AG04449 (cell line): ENCODE measurements at regions not wholly inside any gene's neighbourhood (a gene's known extent, or its start where the extent isn't known, plus 50 kb on each side); places are given as distances from the start of the nearest gene placed in this dataset.
"Not testable (repeated sequence)": the region's sequence is repeated elsewhere in the genome, so short reads cannot be mapped to it uniquely, and the experiment has no call there.

ENCODE experiments used
- CTCF ChIA-PET: fragments of 350-600 bp; formaldehyde crosslinking; extraction: SDS; loops from one replicate; lab custom pipeline; 2021; ENCODE audit warnings: antibody characterized with exemption; lab: Yijun Ruan, JAX
- POLR2A ChIA-PET: fragments of 400-600, 350-600 bp; formaldehyde crosslinking; extraction: SDS; loops from one replicate; lab custom pipeline; 2020; ENCODE audit warnings: antibody characterized with exemption, inconsistent platforms; lab: Yijun Ruan, JAX
- DNase-seq: peaks from one replicate; pipeline ENCODE4 v3.0.0-alpha.2; 2010; ENCODE audit warnings: low read depth, low spot score
- H3K4me3 ChIP-seq: 2 replicates; pipeline ENCODE4 v1.5.1; 2011; ENCODE audit warnings: low read depth, mild to moderate bottlenecking, control low read depth, low read length
- CTCF ChIP-seq: IDR thresholded peaks from one replicate; pipeline ENCODE4 v1.5.1; 2011; ENCODE audit warnings: mild to moderate bottlenecking, moderate library complexity, low read length, control low read depth, inconsistent platforms; ENCODE audit not compliant: insufficient read depth; ENCODE audit errors: missing control alignments

DNA sequence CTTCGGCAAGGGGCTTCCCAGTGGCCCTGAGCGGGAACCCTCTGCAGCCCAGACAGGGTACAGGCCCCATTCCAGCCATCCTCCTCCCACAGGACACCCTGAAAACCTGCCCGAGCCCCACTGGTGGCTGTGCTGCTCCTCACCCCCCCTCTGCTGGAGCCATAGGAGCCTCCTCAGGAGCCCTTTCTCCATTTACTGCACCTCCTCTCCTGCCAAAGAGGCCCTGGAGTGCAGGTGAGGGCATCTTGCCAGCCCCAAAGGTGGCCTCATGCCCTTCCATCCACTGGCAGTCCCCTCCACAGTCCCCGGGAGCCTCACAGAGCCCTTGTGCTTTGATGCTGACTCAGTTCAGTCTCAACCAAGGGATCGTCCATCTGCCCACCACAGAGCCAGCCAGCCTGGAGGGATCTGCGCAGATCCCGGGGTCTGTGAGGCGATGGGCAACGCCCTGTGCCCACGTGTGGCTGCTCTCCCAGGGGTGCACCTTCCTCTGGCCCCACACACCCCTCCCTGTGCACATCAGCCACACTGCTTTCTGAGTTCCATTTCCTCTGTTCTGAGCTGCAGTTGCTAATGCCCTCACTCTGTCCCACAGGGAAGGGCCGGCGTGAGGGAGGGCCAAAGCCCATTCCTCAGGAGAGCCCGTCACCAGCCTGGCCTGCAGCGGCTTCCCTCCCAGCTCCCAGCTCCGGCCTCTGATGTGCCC lies 228.5 kb downstream of the DLL1 start:
- no peak for TF ChIP-seq CTCF
- DNase-seq: no peak
- CTCF ChIA-PET: no interaction called here

GRCh38 chr6:170058878-170059485 lies 231.9 kb downstream of the DLL1 start:
- POLR2A ChIA-PET: no interaction called here
- TF ChIP-seq CTCF: no peak
- H3K4me3 ChIP-seq: no peak overlapping the region
- CTCF ChIA-PET: no interaction called here
- DNase-seq: no peak

More for the DNA sequence above, 228.5 kb downstream of the DLL1 start:
- H3K4me3 ChIP-seq: no peak overlapping the region
- POLR2A ChIA-PET: no interaction called here

- no peak for TF ChIP-seq CTCF
- no peak overlapping the region for H3K4me3 ChIP-seq
- CTCF ChIA-PET: no interaction called here
- no peak for DNase-seq
- POLR2A ChIA-PET: no interaction called here
These were observed 232.7 kb downstream of the DLL1 start for GRCh38 chr6:170057961-170058877.

GRCh38 chr6:170057034-170057734 lies 233.7 kb downstream of the DLL1 start:
- ChIA-PET POLR2A (no interaction called here), CTCF (no interaction called here)
- H3K4me3 ChIP-seq: no peak overlapping the region
- DNase-seq: no peak
- no peak for TF ChIP-seq CTCF

- DNase-seq: no peak
- no peak for TF ChIP-seq CTCF
- H3K4me3 ChIP-seq: no peak overlapping the region
- ChIA-PET POLR2A (no interaction called here), CTCF (no interaction called here)
These were observed 234.6 kb downstream of the DLL1 start for GRCh38 chr6:170056278-170056711.

GRCh38 chr6:170055797-170056196 lies 235.1 kb downstream of the DLL1 start:
- POLR2A ChIA-PET, H3K4me3 ChIP-seq, DNase-seq, CTCF ChIA-PET: not testable (repeated sequence)
